DND-41 (cell line): ENCODE measurements at regions not wholly inside any gene's neighbourhood (a gene's known extent, or its start where the extent isn't known, plus 50 kb on each side); places are given as distances from the start of the nearest gene placed in this dataset.

ENCODE experiments used
- EZH2 ChIP-seq: IDR thresholded peaks from 3 replicates; pipeline ENCODE4 v1.6.1; 2012; ENCODE audit warnings: borderline replicate concordance, low read depth, mild to moderate bottlenecking, moderate library complexity, low read length, inconsistent platforms; ENCODE audit not compliant: severe bottlenecking
- TF ChIP-seq, protein P1 (sequence below): IDR thresholded peaks from 2 replicates; pipeline ENCODE4 v1.5.1; 2012; ENCODE audit warnings: borderline replicate concordance, low read length, moderate library complexity, mild to moderate bottlenecking; ENCODE audit not compliant: poor library complexity, severe bottlenecking; ENCODE audit errors: extremely low read depth

- TF ChIP-seq, protein P1, sequence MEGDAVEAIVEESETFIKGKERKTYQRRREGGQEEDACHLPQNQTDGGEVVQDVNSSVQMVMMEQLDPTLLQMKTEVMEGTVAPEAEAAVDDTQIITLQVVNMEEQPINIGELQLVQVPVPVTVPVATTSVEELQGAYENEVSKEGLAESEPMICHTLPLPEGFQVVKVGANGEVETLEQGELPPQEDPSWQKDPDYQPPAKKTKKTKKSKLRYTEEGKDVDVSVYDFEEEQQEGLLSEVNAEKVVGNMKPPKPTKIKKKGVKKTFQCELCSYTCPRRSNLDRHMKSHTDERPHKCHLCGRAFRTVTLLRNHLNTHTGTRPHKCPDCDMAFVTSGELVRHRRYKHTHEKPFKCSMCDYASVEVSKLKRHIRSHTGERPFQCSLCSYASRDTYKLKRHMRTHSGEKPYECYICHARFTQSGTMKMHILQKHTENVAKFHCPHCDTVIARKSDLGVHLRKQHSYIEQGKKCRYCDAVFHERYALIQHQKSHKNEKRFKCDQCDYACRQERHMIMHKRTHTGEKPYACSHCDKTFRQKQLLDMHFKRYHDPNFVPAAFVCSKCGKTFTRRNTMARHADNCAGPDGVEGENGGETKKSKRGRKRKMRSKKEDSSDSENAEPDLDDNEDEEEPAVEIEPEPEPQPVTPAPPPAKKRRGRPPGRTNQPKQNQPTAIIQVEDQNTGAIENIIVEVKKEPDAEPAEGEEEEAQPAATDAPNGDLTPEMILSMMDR: no peak
- no peak for TF ChIP-seq EZH2
These were observed 431.5 kb downstream of the RNF144A start for GRCh38 chr2:7348761-7349160.
